ENCODE measurements at regions not wholly inside any gene's neighbourhood (a gene's known extent, or its start where the extent isn't known, plus 50 kb on each side); places are given as distances from the start of the nearest gene placed in this dataset.

DNA sequence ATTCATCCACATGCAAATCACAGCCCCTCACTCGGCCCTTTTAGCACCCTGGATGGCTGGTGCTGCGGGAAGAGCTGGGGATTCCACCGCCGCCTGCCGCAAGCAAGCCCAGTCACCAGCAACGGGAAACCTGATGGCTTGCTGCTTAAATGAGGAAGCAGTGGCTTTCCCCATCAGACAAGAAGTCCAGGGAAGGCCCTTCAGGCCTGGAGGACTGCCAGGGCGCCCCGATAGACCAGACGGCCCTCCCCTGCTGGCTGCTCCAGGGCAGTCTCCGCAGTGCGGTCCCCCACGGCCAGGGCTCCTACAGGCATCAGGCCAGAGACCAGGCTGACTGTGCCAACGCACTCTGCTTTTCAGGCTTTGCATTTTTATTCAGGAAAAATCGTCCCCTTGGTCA, 439.1 kb downstream of the EIPR1 start:
- DNase-seq (ENCODE audit: low read depth) = no peak
- TF ChIP-seq, protein P1, sequence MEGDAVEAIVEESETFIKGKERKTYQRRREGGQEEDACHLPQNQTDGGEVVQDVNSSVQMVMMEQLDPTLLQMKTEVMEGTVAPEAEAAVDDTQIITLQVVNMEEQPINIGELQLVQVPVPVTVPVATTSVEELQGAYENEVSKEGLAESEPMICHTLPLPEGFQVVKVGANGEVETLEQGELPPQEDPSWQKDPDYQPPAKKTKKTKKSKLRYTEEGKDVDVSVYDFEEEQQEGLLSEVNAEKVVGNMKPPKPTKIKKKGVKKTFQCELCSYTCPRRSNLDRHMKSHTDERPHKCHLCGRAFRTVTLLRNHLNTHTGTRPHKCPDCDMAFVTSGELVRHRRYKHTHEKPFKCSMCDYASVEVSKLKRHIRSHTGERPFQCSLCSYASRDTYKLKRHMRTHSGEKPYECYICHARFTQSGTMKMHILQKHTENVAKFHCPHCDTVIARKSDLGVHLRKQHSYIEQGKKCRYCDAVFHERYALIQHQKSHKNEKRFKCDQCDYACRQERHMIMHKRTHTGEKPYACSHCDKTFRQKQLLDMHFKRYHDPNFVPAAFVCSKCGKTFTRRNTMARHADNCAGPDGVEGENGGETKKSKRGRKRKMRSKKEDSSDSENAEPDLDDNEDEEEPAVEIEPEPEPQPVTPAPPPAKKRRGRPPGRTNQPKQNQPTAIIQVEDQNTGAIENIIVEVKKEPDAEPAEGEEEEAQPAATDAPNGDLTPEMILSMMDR (conservative IDR thresholded peaks at IDR 0.05; ENCODE audit: low read length) = no peak
- H3K4me3 ChIP-seq (ENCODE audit: low read length) = no peak overlapping the region

DNA sequence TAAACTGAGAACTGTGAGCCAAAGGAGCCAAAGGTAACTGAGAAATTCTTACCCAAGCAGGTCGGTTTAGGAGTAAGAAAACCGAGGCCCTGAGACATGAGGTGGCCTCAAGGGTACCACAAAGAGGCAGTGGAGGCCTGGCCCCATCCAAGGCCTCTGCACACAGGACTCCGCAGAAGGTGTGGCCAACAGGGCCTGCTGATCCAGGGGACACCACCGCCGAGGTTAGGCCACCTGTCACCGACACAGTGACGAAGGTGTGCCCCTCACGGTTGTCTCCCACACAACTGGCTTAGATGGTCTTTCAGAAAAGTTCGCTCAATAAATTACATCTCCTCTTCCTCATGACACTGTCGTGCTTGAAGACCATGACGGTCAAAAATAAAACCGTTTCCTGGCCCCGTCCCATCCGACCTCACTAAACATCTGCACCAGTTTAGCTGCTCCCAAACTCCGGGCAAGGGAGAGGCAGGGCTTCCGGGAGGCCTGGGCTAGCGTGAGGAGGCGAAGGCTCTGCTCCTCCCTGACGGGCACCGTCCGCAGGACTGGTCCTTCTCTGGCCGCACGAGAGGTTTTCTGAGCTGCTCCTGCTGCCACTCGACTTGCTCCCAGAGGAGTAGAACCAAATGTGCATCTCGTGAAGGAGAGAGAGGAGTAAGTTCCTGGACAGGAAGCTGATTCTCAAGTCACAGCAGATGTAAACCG, 442.0 kb downstream of the EIPR1 start:
- TF ChIP-seq, protein P1 (conservative IDR thresholded peaks at IDR 0.05; ENCODE audit: low read length) = no peak
- DNase-seq (ENCODE audit: low read depth) = no peak
- no peak overlapping the region for H3K4me3 ChIP-seq (ENCODE audit: low read length)

DNA sequence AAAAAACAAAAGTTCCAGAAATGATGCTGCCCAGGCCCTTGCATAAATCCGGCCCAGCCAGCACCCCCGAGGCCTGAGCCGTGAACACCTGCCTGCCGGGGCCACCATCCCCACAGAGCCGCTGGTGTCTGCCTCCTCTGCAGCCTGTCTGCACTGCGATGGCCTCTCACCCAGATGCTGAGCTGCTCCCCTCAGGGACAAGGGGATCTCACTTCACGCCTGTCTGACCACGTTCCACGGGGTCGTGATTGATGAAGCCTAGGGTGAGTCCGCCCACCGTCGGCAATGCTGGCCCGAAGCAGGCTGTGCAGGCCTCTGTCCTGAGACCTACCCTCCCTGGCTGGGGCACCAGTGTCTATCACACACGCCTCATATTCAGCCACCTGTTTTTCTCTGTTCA, 444.2 kb downstream of the EIPR1 start:
- no peak for DNase-seq (ENCODE audit: low read depth)

DNA sequence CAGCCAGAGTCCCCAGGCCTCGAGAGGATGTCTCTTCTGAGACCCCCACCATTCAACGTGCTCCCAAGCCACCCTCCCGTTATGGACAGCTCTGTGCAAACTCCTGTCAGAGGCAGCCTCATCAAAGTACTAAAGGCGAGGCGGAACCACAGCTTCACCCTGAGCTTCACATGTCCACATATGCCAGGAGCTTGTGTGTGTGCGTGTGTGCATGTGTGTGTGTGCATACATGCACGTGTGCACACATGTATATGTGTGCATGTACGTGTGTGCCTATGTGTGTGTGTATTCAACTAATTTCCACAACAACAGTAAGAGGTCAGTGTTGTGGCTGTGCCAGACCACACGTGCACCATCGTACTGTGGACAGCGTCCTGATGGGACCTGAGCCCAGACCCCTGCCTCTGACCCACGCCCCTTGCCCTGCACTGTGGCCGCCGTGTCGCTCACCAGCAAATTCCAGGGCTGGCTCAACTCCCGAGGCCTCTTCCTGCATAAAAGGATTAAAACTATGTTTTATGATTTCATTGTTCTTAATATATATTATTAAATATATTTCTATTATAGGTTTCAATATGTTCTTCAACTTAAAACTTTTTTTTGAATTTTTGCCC, 444.8 kb downstream of the EIPR1 start:
- TF ChIP-seq, protein P1 (conservative IDR thresholded peaks at IDR 0.05; ENCODE audit: low read length) = no peak
- no peak for DNase-seq (ENCODE audit: low read depth)
- no peak overlapping the region for H3K4me3 ChIP-seq (ENCODE audit: low read length)

More for the DNA sequence above, 444.2 kb downstream of the EIPR1 start:
- H3K4me3 ChIP-seq (ENCODE audit: low read length) = no peak overlapping the region
- TF ChIP-seq, protein P1 (conservative IDR thresholded peaks at IDR 0.05; ENCODE audit: low read length) = no peak

DNA sequence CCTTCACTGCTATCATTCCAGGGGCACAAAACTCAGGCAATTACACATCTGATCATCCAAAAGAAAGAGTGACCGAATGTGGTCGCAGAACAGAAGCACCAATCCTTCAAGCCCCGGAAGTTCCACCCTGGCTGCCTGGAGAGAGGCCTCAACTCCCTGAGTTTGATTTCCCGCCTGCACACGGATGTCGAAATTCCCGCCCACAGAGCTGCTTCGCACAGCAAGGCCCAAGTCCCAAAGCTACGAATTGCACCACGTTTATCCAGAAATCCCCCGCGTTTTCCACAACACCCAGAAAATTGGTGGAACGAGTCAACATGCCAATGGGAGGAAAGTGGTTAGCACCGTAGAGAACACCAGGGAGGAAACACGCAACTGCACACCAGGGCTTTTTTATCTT, 445.4 kb downstream of the EIPR1 start:
- DNase-seq (ENCODE audit: low read depth) = no peak
- TF ChIP-seq, protein P1 (conservative IDR thresholded peaks at IDR 0.05; ENCODE audit: low read length) = no peak
- no peak overlapping the region for H3K4me3 ChIP-seq (ENCODE audit: low read length)

DNA sequence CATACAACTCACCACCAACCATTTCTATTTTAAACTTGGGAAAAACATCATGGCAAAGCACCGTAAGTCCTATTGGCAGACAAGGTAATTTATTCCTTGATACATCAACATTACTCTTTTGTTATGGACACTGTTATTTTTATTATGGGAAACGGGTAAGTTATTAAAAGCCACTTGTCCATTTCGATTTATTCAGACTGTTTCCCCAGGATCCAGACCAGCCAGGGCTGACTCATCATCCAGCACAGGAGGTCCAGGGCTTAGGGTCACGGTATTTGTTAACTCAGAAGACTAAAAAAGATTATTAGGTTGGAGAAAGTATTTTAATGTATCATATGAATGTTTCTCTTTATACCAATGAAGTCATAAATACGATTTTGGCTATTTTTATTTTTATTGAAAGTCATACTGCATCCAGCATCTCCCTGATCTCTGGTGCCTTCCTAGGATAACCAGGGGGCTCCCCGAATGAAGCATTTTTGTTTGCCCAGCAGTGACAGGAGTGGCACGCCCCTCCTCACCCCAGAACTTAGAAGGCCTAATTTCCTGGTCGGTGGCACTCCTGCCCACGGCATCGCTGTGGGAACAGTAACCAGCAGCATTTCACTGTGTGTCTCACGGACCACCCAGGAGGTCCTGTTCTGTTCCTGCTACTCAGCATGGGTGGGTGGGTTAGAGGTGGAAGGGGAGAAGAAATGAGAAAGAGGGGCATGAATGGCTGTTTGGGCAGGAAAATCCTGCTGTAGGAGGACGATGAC, 446.1 kb downstream of the EIPR1 start:
- no peak for DNase-seq (ENCODE audit: low read depth)
- TF ChIP-seq, protein P1 (conservative IDR thresholded peaks at IDR 0.05; ENCODE audit: low read length) = no peak
- no peak overlapping the region for H3K4me3 ChIP-seq (ENCODE audit: low read length)

All from AG10803 (cell line).